ENCODE measurements at regions not wholly inside any gene's neighbourhood (a gene's known extent, or its start where the extent isn't known, plus 50 kb on each side); places are given as distances from the start of the nearest gene placed in this dataset.

GRCh38 chr19:33871605-33872004 is 74.9 kb downstream of the KCTD15 start:
- TF ChIP-seq, protein P1, sequence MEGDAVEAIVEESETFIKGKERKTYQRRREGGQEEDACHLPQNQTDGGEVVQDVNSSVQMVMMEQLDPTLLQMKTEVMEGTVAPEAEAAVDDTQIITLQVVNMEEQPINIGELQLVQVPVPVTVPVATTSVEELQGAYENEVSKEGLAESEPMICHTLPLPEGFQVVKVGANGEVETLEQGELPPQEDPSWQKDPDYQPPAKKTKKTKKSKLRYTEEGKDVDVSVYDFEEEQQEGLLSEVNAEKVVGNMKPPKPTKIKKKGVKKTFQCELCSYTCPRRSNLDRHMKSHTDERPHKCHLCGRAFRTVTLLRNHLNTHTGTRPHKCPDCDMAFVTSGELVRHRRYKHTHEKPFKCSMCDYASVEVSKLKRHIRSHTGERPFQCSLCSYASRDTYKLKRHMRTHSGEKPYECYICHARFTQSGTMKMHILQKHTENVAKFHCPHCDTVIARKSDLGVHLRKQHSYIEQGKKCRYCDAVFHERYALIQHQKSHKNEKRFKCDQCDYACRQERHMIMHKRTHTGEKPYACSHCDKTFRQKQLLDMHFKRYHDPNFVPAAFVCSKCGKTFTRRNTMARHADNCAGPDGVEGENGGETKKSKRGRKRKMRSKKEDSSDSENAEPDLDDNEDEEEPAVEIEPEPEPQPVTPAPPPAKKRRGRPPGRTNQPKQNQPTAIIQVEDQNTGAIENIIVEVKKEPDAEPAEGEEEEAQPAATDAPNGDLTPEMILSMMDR (IDR thresholded peaks at IDR 0.05 in 4 of 5, conservative IDR thresholded peaks at IDR 0.05 in 1 of 5), result no peak
- TF ChIP-seq POLR2A (IDR thresholded peaks at IDR 0.05), result no peak
